ENCODE measurements at regions not wholly inside any gene's neighbourhood (a gene's known extent, or its start where the extent isn't known, plus 50 kb on each side); places are given as distances from the start of the nearest gene placed in this dataset.

DNA sequence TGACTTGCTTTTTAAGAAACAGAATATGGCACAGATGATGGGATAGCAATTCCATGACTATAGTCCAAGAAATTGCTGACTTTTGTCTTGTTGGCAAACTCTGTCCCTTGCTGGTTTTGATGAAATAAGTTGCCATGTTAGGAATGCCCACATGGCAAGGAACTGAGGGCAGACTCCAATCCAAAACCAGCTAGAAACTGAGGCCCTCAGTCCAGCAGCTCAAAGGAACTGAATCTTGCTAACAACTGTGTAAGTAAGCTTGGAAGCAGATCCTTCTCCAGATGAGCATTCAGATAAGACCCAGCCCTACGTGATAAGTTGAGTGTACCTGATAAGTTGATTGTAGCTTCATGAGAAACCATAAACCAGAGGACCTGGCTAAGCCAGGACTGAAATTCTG, 64.3 kb upstream of the BMPER start:
- DNase-seq (ENCODE audit: low read depth in 4 of 4, low spot score in 3 of 4), result no peak

DNA sequence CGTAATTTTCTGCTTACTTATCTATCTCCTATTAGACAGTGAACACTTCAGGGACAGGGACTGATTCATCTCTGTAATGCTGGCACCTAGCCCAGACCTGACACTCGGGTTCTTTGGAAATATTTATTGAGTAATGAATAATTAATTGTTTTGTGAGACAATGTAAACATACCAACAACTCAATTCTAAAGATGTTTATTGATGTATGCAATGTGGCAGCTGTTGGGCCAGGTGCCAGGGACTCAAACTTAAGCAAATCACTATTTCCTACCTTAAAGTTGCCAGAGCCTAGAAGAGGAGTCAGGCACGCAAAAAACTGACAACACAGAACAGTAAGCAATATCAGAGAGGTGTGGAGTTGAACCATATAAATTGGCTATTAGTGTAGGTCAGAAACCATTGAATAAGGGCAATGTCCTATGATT, 63.6 kb upstream of the BMPER start:
- peak in 1 of 4 donors; percentile 5 for DNase-seq (ENCODE audit: low read depth in 4 of 4, low spot score in 3 of 4)

DNA sequence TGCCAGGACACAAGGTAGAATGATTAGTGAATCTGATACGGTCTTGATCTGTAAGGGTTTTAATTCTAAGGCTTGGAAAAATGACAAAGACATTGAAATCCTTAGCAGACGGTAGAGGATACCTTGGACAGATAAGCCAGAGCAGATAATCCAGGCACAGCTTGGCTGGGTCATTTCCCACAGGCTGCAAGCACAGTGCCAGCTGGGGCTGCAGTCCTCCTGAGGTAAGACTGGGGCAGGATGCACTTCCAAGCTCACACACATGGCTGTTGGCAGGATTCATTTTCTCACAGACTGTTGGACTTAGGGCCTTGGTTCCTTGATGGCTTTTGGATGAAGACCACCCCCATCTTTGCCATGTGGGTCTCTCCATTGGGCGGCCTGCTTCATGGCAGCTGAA, 63.2 kb upstream of the BMPER start:
- no peak for DNase-seq (ENCODE audit: low read depth in 4 of 4, low spot score in 3 of 4)

DNA sequence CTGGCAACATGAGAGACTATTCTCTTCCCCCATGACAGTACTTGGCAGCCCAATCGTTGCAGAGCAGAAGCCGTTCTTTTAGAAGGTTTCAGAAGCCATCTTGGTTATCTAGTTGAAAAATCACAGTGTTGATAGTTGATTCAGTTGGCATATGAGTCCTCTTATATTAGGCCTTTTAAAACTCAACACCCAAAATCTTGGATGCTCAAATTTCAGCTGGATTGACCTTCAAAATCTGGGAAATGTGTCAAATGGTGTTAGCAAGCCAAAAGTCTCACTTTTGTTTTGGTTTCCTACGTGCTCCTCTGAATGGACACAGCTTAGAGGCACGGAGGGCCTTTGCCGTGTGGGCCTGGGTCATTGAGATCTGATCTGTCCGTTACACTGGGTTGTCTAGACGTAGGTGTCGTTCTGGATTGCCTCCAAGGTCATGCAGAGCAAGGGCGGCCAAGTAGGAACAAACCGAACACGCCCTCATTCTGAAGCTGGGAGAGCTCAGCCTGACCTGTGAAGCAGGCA, 59.3 kb upstream of the BMPER start:
- no peak for DNase-seq (ENCODE audit: low read depth in 4 of 4, low spot score in 3 of 4)

DNA sequence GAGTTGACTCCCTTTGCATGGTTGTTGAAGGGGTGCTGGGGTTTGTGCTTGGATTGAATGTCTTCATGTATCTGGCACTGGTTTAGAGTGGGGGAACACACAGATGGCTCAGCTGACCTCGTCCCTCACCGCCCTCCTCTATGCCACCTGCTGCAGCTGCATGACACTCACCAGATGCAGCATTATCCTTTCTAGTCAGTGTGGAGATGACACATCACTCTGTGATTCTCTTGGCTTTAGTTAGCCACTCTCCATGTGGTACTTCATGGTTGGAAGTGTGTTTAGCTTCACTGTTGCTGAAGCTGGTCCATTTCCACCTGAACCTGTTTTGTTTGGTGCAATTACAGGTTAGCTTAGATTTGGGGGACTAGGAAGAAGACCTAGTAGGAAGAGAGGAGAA, 56.3 kb upstream of the BMPER start:
- DNase-seq (ENCODE audit: low read depth in 4 of 4, low spot score in 3 of 4), result no peak

DNA sequence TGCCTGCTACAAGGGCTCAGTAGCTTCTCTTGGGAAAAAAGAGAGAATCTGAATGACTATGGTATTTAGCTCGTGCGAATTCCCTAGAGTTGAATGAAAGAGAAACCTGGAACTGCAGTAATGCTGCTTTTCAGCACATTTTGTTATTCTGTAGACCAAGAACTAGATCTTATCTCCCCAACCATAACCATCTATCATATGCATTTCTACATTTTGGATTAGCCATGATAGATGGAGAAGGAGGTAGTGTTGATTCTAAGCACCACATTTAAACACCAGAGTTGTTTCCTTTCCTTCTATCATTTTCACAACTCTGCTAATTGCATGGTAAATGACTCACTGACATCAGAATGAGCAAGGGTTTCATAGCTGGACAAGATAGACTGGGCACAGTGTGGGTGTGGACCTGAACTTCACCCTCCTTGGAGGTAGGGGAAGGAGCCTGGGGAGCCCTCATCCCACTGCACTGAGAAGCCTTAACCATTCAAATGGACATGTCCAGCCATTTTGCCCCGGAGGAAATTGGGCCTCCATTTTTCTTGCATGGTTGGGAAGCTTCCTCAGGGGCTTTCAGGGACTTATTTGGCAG, 55.3 kb upstream of the BMPER start:
- DNase-seq (ENCODE audit: low read depth in 4 of 4, low spot score in 3 of 4), result no peak

DNA sequence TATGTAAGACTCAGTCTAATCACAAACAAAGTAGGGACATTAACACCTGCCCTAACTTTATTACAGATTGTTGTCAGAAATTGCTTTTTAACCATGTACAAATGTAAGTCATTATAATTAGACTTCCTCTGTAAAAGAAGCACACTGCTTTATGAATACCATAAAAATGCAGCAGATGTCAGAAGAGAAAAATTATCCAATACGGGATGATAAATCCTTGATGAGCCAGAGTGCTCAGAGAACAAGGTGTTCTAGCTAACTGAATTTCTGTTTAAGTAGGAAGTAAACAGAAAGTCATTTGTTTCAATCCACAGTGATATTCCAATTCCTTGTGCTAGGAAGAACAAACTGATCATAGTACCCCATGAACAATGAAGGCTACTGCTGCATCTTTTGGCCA, 54.6 kb upstream of the BMPER start:
- no peak for DNase-seq (ENCODE audit: low read depth in 4 of 4, low spot score in 3 of 4)

DNA sequence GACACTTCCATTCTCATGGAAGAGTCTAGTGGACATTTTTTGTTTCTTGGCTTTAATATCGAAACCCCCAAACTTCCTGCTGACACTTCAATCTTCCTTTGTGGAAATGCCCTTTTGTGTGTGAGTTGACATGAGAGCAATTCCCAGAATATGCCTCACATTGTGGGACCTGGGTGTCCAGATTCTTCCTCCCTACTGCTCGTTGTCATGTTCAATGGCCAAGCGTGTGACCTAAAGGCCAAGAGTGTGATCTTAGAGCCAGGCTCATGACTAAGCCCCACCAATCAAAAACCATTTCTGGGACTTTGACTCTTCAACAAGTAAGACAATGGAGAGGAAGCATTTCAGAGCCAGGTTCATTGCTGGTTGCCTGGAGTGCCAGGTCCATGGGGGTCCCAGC, 52.5 kb upstream of the BMPER start:
- DNase-seq (ENCODE audit: low read depth in 4 of 4, low spot score in 3 of 4), result no peak

DNA sequence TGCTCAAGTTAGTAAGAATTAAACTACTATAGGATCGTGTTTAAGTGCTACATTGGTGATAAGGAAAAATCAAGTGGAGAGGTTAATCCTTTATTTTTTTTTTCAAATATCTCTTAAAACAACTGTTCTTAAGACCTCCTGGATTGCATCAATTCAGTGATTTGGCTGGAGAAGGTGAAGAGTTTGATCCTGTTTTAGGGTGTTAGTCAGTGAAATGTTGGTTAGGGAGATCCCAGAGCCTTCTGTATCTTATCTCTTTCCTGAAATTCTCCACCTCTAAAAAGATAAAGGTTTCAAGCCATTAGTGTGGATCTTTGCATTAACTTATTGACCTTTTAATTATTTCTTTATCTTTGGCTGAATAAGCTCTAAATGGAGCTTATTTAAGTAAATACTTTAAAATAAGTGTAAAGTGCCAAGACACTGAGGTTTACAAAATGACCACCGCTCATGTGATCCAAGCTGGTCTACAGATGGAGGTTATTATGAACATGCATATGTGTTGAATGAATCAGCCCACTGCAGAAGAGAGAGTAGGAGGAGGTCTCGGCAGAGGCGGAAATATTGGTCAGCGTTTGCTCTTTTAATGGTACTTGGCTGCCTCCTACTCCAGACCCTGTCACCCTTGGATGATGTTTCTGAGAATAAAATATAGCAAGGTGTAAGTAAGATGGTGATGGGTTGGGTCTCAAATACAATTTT, 51.8 kb upstream of the BMPER start:
- DNase-seq (ENCODE audit: low read depth in 4 of 4, low spot score in 3 of 4), result no peak

DNA sequence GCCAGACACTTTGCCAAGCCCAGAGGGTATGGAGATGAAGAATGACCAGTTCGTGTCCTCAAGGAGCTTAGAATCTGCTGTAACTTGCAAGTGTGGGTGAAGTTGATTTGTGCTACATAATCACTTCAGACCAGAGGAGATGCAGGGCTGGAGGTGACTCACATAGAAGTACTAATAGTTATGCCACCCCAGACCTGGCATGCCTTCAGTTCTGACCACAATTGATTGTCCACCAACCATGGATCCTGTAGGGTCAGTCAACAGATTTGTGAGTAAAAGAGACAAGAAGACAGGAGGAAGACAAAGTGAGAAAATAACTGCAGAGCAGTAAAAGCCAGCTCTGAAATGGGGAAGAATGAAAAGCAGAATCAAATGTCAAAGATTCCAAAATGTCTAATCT, 51.2 kb upstream of the BMPER start:
- DNase-seq (ENCODE audit: low read depth in 4 of 4, low spot score in 3 of 4), result no peak

DNA sequence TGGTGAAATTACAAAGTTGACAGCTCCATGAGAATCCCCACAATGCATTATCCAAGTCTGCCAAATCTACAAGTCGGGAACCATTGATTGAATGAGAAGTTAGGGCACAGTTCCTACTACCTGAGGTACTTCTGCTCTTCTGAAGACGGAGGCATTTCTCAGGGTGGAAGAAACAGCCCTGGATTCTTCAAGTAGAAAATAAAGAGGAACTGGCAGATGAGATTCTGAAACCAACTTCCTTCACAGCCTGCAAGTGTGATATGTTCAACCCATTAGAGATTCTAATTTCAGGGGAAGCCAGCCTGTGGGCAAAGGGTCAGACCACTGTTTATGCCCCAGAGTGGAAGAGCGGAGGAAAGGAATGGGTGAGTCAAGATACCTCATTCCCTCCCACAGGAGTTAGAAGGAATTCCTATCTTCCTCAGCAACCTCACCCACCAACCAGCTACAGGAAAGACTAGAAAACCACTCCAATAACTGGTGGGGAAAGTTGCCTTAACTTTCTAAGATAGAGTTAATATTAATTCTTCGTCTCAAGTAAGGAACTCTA, 50.5 kb upstream of the BMPER start:
- DNase-seq (ENCODE audit: low read depth in 4 of 4, low spot score in 3 of 4), result no peak
